HG03196 (cell line): ENCODE measurements at regions not wholly inside any gene's neighbourhood (a gene's known extent, or its start where the extent isn't known, plus 50 kb on each side); places are given as distances from the start of the nearest gene placed in this dataset.

Experiments
- ATAC-seq: cut with Tn5 transposase; IDR thresholded peaks from one replicate; pipeline ENCODE4 v1.9.1; 2021; ENCODE audit not compliant: unreplicated experiment

DNA sequence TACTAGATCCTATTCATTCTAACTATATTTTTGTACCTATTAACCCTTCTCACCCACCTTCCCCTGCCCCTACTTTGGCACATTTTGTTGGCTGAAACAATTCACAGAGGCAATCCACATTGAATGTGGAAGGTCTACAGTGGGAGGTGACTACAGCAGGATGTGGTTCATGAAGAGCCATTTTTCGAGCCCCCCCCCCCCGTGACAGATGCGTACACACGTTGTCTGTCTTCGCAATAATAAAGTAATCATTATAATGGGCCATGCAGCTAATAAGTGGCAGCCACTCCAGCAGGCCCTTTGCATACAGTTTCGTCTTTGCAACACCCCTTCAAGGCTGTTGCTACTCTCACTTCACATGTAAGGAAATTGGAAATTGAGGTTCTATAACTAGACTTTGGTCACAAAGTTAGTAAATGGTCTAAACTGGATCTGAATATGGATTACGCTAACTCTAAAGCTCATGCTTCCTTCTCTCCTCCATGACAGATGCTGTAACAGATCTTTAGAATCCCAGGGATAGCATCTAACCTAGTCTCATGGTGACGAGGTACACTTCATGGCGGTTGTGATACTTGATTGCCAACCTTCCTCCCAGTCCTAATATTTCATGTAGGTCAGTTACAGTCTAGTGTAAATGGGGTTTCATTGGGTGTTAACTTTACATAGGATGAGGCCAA is 176.8 kb downstream of the MYCN start:
- ATAC-seq, result no peak

DNA sequence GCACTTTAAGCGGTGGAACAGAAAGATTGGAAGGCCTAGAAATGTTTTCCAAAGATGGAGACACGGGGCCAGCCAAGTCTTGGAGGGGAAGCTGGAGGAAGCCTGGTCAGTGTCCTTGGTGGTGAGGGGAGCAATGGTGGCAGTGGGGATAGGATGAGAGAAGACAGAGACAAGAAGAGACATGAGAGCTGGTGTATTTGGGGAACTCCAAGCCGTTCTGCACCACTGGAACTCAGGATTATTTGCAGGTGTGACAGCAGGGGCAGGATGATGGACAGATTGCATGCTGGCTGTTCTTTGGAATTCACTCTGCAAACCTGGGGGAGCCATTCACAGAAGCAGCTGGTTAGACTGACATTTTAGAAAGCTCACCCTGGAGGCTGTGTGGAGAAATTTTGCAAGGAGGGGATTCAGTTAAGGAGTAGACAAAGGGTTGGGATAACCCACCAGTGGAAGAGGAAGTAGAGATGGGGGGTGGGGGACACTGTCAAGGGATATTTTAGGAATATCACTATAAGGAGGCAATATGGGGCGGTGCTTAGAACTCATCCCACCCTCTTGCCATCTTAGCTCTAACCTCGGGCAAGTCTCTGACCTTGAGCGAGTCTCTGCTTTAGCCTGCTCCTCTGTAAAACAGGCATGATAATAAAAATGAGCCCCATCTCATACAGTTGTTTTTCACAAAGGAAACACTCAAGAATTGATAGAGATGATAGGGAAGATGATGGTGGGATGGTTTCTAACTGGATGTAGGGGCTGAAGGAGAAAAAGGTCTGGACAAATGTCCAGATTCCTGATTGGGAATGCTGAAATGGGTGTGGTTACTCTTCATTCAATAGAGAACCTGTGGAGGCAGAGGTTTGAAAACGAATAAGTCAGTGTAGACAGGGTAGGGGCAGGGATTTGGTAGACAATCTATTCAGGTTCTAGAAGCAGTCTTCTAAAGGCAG is 175.8 kb downstream of the MYCN start:
- ATAC-seq, result no peak

DNA sequence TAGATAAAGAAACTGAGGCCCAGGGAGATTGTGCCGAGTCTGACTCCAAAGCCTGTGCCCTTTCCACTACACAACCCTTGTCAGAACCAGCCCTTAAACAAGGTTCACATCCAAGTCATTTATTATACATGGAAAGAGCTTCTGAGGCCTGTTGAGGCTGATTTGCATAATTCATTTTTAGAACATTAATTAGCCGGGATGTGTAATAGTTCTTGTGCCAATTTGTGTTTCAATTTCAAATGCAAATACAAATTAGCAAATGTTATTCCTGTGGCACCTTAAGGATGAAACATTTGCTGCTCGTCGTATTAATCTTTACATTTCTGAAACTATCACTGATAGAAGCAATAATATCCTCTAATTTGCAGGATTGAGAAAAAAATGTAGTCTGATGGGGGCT is 174.9 kb downstream of the MYCN start:
- no peak for ATAC-seq

DNA sequence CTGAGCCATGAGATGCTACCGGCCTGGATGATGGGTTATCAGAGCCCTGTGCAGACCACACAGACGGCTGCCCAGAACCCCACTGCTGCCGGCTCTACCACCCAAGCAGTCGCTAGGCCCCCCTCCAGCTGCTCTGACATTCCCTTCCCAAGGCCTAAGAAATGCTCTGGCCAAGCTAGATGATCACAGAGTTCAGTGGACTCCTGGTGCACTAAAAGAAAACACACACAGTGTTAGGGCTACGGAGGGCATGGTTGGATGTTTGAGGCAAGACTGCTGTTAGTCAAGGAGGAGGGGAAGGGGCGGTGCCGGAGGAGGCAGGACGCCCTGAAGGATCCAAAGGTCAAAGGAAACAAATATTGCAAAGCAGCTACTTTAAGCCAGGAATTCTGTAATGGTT is 174.5 kb downstream of the MYCN start:
- no peak for ATAC-seq

DNA sequence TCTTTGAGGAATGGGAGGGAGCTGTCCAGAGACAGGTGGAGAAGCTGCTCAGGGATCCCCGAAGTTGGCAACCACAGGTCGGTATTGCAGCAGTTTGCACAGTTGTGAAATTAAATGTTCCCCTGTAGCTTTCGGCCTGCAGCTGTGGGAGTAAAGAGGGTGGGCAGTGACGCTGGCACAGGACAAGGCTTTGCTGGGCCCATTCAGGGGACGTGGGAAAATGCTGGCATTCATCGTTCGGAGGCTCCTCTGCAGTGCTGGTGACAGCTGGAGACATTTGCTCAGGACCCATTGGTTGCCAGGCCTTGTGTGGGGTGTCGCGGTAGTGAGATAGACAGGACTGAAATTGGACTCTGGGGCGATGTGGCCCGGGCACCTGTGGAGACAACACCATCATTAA is 173.7 kb downstream of the MYCN start:
- ATAC-seq, result no peak

DNA sequence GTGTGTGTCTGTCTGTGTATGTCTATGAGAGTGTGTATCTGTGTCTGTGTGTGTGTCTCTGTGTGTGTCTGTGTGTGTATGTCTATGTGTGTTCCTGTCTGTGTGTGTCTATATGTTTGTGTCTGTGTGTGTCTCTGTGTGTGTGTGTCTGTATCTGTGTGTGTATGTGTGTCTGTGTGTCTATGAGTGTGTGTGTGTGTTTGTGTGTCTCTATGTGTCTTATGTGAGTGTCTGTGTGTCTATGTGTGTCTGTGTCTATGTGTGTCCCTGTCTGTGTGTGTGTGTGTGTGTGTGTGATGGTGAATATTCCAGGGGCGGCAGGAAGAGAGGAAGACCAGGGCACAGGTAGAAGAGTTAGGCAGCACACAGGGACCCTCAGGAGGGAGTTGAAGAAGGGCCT is 173.2 kb downstream of the MYCN start:
- no peak for ATAC-seq

DNA sequence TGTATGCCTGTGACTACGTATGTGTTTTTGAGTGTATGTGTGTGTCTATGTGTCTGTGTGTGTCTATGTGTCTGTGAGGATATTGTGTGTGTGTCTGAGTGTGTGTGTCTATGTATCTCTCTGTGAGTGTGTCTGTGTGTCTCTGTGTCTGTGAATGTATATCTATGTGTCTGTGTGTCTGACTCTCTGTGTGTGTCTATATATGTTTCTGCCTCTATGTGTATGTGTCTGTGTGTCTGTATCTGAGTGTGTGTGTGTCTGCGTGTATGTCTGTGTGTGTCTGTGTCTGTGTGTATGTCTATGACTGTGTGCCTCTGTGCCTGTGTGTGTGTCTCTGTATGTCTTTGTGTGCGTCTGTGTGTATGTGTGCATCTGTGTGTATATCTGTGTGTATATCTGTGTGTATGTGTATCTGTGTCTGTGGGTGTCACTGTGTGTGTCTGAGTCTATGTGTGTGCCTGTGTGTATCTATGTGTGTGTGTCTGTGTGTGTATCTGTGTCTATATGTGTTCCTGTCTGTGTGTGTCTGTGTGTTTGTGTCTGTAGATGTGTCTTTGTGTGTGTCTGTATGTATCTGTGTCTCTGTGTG is 172.7 kb downstream of the MYCN start:
- ATAC-seq, result no peak

DNA sequence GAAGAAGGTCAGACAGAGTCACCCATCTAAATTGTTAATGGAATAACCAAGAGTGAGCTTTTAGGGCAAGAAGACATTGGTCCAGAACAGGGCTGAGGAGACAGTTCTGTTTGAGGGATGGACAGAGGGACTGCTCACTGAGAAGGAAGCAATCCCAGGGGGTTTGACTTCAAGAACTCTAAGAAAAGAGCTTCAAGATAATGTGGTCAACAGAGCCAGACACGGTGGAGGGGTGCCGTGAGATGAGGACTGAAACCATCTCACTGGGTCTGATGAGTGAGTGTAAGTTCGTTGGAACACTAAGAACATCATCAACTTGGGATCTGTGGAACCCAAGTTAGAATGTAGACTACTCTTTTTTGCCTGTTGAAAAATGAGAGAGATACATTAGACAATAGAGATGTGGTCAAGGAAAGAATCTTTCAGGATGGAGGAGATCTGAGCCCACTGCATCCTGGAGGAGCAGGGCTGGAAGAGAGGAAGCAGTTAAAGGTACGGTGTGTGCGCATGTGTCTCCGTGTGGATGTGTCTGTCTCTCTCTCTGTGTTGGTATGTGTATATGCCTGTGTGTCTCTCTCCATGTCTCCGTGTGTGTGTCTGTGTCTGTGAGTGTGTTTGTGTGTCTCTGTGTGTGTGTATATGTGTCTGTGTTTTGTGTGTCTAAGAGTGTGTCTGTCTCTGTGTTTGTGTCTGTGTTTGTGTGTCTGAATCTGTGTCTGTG is 172.1 kb downstream of the MYCN start:
- no peak for ATAC-seq

DNA sequence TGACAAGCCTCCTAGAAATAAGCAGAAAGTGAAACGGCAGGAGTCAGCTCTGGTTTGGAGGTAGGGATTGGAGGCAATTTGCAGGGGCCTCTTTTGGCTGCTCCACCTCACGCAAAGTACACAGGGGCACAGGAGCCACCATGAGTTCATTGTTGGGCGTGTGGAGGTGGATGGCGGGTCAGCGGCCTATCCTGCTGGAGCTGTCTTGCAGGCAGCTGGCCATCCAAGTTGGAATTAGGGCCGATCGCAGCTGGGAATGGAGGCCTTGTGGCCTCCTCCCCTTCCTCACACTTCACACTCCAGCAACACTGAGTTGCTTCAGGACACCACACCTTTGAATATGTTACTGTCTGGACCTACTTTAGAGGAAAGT is 171.5 kb downstream of the MYCN start:
- ATAC-seq, result no peak

DNA sequence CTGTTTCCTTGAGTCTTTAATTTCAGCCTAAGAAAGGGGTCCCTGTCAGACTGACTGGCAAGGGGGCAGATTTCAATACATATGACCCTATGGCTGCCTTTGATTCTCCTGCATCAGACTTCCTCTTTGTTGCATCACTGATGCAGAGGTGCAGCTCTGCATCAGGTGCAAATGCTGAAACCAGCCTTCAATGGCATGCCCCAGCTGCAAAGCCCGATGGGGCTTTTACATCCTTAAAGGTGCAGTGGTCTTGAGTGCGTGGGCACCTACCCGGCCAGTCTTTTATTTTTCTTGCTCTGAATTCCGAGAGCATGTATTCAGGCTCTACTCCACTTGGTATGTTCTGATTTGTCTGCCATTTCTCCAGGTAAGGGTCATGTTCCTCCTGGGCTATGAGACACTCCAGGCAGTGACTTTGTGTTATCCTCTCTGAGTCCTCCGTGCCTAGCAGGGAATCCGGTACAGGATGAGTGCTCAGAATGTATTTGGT is 169.5 kb downstream of the MYCN start:
- no peak for ATAC-seq

DNA sequence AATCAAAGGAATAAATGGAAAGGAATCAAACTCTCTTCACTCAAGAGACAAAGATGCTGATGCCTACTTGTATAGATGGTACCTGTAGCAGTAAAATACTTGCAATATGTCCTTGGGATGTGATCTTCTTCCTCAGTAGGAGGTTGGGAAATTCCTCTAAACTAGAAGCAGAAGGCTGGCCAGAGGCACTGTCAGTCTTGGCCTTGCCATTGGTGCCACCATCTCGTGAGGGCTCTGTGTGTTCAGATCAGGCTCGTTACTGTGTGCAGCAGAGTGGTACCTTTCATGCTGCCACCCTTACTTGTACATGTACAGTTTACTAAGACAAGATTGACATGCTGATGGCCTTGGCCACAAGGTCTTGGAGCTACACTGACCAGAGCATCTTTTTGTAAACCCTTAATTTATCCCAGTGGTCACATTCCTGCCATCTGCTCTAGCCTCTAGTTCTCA is 169.0 kb downstream of the MYCN start:
- no peak for ATAC-seq

DNA sequence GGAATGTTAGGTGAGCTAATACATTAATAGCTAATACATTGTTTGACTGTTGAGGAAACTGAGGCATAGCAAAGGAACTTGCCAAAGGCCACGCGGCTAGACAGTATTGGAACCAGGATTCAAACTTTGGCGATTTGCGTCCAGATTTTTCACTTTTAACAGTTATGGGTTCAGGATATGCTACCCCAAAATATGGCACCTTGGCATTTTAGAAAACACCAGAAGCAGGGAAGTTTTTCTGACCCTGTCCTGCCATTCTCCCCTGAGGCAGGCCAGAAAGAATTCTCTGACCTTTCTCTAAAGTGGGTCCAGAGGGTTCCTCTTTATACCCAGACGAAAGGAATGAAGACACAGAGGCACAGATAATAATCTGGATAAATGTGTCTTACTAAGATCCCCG is 166.9 kb downstream of the MYCN start:
- no peak for ATAC-seq

DNA sequence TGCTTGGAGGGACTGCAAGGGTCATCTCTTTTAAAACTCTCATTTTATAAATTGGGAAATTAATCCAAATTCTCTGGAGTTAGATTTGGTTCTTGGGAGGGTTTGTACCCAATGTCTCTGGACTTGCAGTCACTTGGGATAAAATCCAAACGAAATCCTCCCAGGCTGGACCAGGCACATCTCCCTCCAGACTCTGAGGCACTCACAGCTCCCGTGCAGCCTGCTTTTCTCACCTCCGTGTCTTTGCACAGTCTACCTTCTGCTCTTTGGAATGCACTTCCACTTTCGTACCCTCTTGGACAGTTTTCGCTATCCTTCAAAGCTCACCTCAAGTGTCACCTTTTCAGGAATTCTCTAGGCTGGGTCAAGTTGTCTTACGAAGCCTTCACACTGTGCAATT is 166.3 kb downstream of the MYCN start:
- no peak for ATAC-seq

DNA sequence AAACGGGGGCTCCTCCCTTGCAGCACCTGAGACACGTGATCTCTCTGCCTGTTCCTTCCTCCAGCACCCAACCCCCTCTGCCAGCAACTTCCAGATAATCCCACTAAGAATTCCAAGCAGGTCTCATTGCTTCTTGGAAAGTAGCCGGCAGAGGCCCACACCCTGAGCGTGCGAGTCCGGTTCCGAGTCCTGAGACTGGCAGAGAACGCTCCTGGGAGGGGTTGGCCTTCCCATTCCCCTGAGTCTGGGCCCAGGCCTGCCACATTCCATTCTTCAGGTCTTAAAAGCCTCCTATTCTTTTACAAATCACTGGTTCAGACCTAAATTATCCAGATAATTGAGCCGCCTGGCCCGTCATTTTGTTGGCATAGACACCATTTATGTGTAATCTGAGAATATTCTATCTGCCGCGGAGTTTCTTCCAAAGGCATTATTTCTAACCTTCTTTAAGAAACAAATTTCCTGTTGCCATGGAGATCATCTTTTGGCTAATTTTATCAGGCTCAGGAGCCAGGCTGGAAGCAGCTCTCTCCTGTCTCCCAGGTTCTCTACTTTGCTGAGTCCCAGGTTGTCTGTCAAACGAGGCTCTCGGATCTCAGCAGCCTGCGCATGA is 165.4 kb downstream of the MYCN start:
- no peak for ATAC-seq

DNA sequence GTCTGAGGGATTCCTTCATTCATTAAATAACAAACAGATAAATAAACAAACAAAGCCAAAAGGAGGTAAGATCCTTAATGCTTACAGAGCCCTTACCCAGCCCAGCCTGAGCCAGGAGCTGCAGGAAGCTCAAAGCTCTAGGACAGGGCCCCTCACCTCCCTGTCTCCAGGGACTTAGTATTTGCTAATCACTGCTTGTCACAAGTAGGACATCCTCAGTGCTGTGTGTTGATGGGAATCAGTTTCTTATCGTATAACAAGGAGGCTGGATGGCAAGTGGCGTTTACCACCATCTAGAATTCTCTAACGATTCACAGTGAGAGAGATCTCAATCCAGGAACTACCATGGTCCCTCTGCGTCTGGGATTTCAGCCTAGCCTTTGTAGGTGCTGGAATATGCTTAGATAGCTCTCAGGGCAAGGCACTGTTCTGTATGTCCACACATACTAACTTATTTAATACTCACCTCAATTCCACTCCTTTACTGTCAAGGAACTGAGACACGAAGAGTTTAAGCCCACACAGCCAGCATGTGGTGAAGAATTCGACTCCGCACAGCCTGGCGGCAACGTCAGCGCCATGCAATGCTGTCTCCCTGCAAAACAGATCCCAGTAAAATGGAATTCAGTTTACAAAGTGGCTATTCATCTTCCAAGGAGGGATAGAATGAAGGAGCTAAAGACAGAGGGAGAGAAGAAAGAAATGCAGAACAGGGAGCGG is 164.8 kb downstream of the MYCN start:
- no peak for ATAC-seq

DNA sequence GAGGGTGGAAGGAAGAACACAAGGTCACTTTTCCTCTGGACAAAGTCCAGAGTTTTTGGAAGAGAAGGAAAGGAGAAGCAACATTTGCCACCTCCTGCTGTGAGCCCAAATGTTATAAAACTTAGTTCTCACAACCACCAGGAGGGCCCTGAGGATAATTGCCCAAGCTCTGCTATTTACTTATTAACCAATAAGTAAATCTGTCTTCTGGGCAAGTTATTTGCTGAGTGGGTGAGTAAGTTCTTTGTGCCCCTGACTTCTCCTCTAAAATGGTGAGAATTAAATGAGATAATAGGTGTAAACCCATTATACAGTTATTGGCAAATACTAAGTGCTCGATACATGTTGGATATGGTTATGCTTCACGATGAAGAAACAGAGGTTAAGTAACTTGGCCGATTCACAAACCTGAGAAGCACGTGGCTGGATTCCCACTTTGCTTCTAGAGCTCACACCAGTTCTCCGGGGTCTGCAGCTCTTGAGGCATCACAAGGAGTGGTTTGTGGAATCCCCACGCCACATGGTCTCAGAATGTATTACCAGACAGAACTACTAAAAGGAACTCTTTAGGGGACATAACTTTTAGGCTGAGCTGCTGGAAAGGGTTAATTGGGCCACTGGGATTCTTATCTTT is 164.1 kb downstream of the MYCN start:
- ATAC-seq, result no peak

DNA sequence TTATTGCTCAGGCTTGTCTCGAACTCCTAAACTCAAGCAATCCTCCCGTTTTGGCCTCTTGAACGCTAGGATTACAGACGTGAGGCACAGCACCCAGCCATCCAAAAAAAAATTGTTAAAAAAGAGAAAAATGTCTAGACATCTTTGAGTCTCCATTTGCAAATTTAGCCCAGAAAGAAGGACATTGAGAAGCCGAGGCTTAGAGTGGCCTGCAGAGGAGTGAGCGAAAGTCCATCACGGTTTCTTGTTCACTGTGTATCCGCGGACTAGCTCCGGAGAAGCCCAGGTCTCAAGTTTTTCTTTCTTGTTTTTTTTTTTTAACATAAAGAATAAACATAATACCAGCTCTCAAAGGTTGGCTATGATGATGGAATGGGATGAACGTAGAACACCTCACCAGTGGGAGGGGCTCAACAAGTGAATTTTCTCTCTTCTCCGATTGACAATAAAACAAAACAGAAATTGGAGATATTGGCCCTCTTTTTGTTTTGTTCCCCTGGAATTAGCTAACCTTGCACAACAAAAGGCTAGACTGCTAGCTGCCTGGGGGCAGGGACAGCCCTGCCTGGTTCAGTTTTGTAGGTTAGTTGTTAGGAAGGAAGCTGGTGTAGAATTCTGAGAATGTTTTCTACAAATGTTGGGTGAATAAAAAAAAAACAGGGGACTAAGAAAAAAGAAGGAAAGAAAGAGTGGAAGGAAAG is 163.4 kb downstream of the MYCN start:
- ATAC-seq, result no peak

DNA sequence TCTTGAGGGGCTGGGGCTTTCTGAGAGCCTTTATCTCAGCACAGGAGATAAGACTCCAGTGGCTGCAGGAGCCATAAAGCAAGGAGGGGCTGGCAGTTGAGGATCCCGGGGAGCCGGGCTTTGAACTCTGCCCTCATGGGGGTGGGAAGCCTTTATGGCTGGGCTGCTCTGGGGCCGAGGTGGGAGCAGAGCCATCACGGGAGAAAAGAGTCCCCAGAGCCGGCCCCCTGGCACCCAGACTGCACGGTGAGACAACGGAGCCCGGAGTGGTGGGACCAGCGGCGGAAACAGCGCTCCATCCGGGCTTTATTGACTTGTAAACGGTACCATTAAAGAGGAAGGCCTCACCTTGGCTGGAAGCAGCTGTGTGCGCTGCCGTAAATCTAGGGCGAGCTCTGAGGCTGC is 162.6 kb downstream of the MYCN start:
- ATAC-seq, result no peak

DNA sequence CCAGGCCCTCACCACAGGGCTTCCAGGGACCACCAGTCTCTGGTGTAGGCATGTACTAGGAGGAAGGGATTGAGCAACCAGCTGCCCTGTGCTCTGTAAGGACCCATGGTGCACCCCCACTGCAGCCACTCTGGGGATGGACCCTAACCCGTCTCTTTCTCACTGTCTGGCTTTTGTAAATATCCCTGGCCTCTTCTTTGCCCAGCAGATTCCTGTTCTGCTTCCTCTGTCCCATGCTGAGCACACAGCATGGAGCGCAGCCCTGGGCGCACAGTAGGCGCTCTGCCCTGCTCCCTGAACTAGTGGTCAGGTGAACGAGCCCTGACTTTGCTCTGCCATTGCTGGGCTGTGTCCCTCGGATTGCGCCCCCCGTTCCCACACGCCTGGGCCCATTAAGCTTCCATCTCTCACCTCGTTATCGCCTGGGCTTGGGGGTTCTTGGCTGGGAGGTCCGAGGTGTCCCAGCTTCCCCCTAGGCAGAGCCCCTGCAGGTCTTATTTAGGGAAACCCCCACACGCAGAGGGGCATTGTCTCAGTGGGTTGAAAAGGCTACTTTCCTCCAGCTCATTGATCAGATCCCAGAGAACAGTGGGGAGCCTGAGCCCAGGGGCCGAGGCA is 162.1 kb downstream of the MYCN start:
- no peak for ATAC-seq
